Gastroesophageal sphincter (tissue), 3 donors: ENCODE measurements at regions not wholly inside any gene's neighbourhood (a gene's known extent, or its start where the extent isn't known, plus 50 kb on each side); places are given as distances from the start of the nearest gene placed in this dataset.

Experiments
- CTCF ChIP-seq, 4 experiments: fragments of 200-600 bp in 2 of 4; fragments of 450-650 bp in 2 of 4; sonication (generic) in 1 of 4; IDR thresholded peaks; one replicate each; pipeline ENCODE4 v1.5.1; 2017 to 2019; ENCODE audit warnings: antibody characterized with exemption in 4 of 4, mild to moderate bottlenecking in 2 of 4, moderate library complexity in 2 of 4
- EP300 ChIP-seq: sonication (generic); formaldehyde crosslinking; IDR thresholded peaks from one replicate; pipeline ENCODE4 v1.6.1; 2017; ENCODE audit warnings: antibody characterized with exemption, mild to moderate bottlenecking

GRCh38 chr12:24539646-24540045 lies 409.3 kb downstream of the BCAT1 start:
- no peak for TF ChIP-seq CTCF (IDR thresholded peaks at IDR 0.05)
- TF ChIP-seq EP300, result no peak
